ENCODE measurements at regions not wholly inside any gene's neighbourhood (a gene's known extent, or its start where the extent isn't known, plus 50 kb on each side); places are given as distances from the start of the nearest gene placed in this dataset.

DNA sequence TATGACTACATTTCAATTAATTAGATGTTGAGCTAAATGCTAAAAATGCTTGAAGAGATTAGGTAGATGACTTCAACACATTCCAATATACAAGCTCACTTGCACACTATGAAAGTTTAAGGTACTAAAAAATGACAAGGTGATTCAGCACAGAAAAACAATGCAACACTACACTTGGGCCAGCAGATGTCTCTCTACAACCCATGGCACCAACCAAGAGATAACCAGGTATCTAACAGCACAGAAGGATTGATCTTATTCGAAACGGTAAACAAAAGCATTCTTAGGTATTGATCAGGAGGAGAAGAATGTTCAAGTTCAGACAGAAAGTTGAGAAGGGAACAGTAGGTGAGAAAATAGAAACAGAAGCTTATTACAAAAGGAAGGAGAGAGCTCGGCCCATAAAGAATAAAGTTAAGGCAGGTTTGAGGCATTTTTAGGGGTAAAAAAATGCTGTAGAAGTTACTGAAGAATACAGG, 248.2 kb upstream of the KLF14 start:
- intact Hi-C loops (cut with micrococcal nuclease): loop anchor here (1.0 kb wide), 1 partner anchor 58 kb away; no protein-coding TSS in a partner anchor
- peaks cover 57 to 84% of the 10 kb centered on the region in 2 experiments for H3K4me1 ChIP-seq (ENCODE audit: control insufficient read depth in 1 of 2, insufficient read depth in 2 of 2, low read length in 2 of 2)
- no peaks in the 10 kb centered on the region for H4K20me1 ChIP-seq (ENCODE audit: insufficient read depth)
- ChIA-PET CTCF (interaction anchor here (0.8 to 3.8 kb wide), 21 partner anchors 8 to 321 kb away, joined by 3 to 26 read pairs (median 4); no protein-coding TSS in a partner anchor), RAD21 (ENCODE audit: low non-redundant PET in 1 of 2, low total read pairs in 2 of 2, uncharacterized antibody in 2 of 2, unreplicated experiment in 2 of 2) (interaction anchor here in 1 of 2 experiments (0.9 to 1.0 kb wide), 2 partner anchors 19 to 58 kb away, joined by 3 read pairs; no protein-coding TSS in a partner anchor), POLR2A (interaction anchor here (1.0 to 1.7 kb wide), 2 partner anchors 22 to 78 kb away, joined by 3 to 6 read pairs; no protein-coding TSS in a partner anchor)
- H3K4me2 ChIP-seq (ENCODE audit: low read length): peak overlapping the region; percentile 7
- DNase-seq (ENCODE audit: low read depth, low spot score) (no peak), ATAC-seq (peak; percentile 79)
- no peaks in the 10 kb centered on the region for H3K9me3 ChIP-seq (ENCODE audit: control insufficient read depth in 1 of 2, insufficient read depth in 1 of 2, low read depth in 1 of 2, low read length in 2 of 2)
- no peak overlapping the region for H3K4me3 ChIP-seq (replicated peaks in 1 of 2; ENCODE audit: low read depth in 1 of 2, low read length in 2 of 2)
- peaks cover 39% of the 10 kb centered on the region for H3K79me2 ChIP-seq (ENCODE audit: insufficient read depth, low read length)
- TF ChIP-seq EZH2 (IDR thresholded peaks at IDR 0.05) (no peak), JUND (IDR thresholded peaks at IDR 0.05) (0 out of 2 replicates have a peak, but pooled peaks have one; percentile 3), ELF1 (IDR thresholded peaks at IDR 0.05; ENCODE audit: borderline replicate concordance, low read depth) (no peak), EGR1 (IDR thresholded peaks at IDR 0.05; ENCODE audit: low read depth) (no peak), RAD21 (IDR thresholded peaks at IDR 0.05; ENCODE audit: low read depth) (peak; percentile 91), MAX (IDR thresholded peaks at IDR 0.05) (peak; percentile 47; the same call in 1 of the 2 replicates), FOSL1 (IDR thresholded peaks at IDR 0.05; ENCODE audit: low read depth) (0 out of 2 replicates have a peak, but pooled peaks have one; percentile 16), ZFX (IDR thresholded peaks at IDR 0.05) (no peak), TCF7L2 (IDR thresholded peaks at IDR 0.05; ENCODE audit: borderline replicate concordance, extremely low read depth, insufficient read depth, insufficient read length) (no peak), CTCF (IDR thresholded peaks at IDR 0.05 in 2 of 3, conservative IDR thresholded peaks at IDR 0.05 in 1 of 3; ENCODE audit: borderline replicate concordance in 1 of 3, insufficient read depth in 1 of 3, low read depth in 2 of 3, low read length in 2 of 3) (peak; percentile 75 to 85 (median 81)), SP1 (IDR thresholded peaks at IDR 0.05; ENCODE audit: low read depth) (peak; percentile 59; the same call in 1 of the 2 replicates), EZH2phosphoT487 (IDR thresholded peaks at IDR 0.05; ENCODE audit: borderline replicate concordance) (no peak), SRF (IDR thresholded peaks at IDR 0.05; ENCODE audit: low read depth) (peak; percentile 17; the same call in 1 of the 2 replicates), REST (IDR thresholded peaks at IDR 0.05; ENCODE audit: low read depth) (no peak), CBX3 (IDR thresholded peaks at IDR 0.05; ENCODE audit: low read depth) (peak; percentile 83), CEBPB (IDR thresholded peaks at IDR 0.05; ENCODE audit: low read depth) (no peak), YY1 (IDR thresholded peaks at IDR 0.05; ENCODE audit: extremely low read depth, insufficient replicate concordance, low read depth, low read length) (no peak), POLR2AphosphoS5 (IDR thresholded peaks at IDR 0.05; ENCODE audit: low read depth, low read length) (0 out of 2 replicates have a peak, but pooled peaks have one; percentile 21), ZNF274 (IDR thresholded peaks at IDR 0.05; ENCODE audit: low read depth, low read length) (no peak), POLR2A (IDR thresholded peaks at IDR 0.05; ENCODE audit: borderline replicate concordance, extremely low read depth, insufficient read depth, insufficient read length) (no peak)
- TF ChIP-seq, protein P1, sequence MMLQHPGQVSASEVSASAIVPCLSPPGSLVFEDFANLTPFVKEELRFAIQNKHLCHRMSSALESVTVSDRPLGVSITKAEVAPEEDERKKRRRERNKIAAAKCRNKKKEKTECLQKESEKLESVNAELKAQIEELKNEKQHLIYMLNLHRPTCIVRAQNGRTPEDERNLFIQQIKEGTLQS (IDR thresholded peaks at IDR 0.05): no peak; the same call in 1 of the 2 replicates
- no peaks in the 10 kb centered on the region for H3K9me2 ChIP-seq (ENCODE audit: insufficient read depth)
- H3K27me3 ChIP-seq (ENCODE audit: insufficient read depth, low read length): no peaks in the 10 kb centered on the region
- H2AFZ ChIP-seq (ENCODE audit: low read depth, low read length, poor library complexity, severe bottlenecking): no peak overlapping the region
- BruUV-seq (replicated peaks): no TSS peak
- H3K9ac ChIP-seq (ENCODE audit: low read length): peak overlapping the region; percentile 10
- no peaks in the 10 kb centered on the region; a peak in 1 of 4 replicates for H3K36me3 ChIP-seq (ENCODE audit: control insufficient read depth in 1 of 2, insufficient read depth in 2 of 2, low read length in 2 of 2)
- peak overlapping the region; percentile 67 for H3K27ac ChIP-seq (ENCODE audit: low read depth, low read length)
